ENCODE measurements at regions not wholly inside any gene's neighbourhood (a gene's known extent, or its start where the extent isn't known, plus 50 kb on each side); places are given as distances from the start of the nearest gene placed in this dataset.
A peak's percentile ranks its signal among the peaks of the same experiment; 100 is the strongest.

- no peak for DNase-seq
Measured at GRCh38 chr15:35736150-35736549, 190.2 kb upstream of the DPH6 start.

- no peak for DNase-seq
Measured at GRCh38 chr15:35737441-35737840, 191.5 kb upstream of the DPH6 start.

- no peak for DNase-seq
Measured at GRCh38 chr15:35738370-35738769, 192.4 kb upstream of the DPH6 start.

GRCh38 chr15:35740761-35741160 is 194.8 kb upstream of the DPH6 start:
- no peak for DNase-seq

GRCh38 chr15:35741395-35741794 is 195.4 kb upstream of the DPH6 start:
- DNase-seq, result no peak

GRCh38 chr15:35741881-35742280 is 195.9 kb upstream of the DPH6 start:
- DNase-seq, result no peak

GRCh38 chr15:35743321-35743720 is 197.4 kb upstream of the DPH6 start:
- DNase-seq, result no peak

GRCh38 chr15:35746121-35746520 is 200.2 kb upstream of the DPH6 start:
- no peak for DNase-seq

GRCh38 chr15:35748105-35748504 is 202.1 kb upstream of the DPH6 start:
- DNase-seq, result no peak

- DNase-seq, result no peak
Measured at GRCh38 chr15:35750051-35750450, 204.1 kb upstream of the DPH6 start.

GRCh38 chr15:35751413-35752133 is 205.6 kb upstream of the DPH6 start:
- DNase-seq, result peak in 2 of 6 experiments; percentile 0 to 1

- DNase-seq, result no peak
Measured at GRCh38 chr15:35752134-35752466, 206.1 kb upstream of the DPH6 start.

- no peak for DNase-seq
Measured at GRCh38 chr15:35753486-35753885, 207.5 kb upstream of the DPH6 start.

GRCh38 chr15:35755237-35755802 is 209.4 kb upstream of the DPH6 start:
- no peak for DNase-seq

- DNase-seq, result no peak
Measured at GRCh38 chr15:35756623-35757022, 210.7 kb upstream of the DPH6 start.

GRCh38 chr15:35757361-35757760 is 211.4 kb upstream of the DPH6 start:
- DNase-seq, result no peak

- DNase-seq, result no peak
Measured at GRCh38 chr15:35757765-35758164, 211.8 kb upstream of the DPH6 start.

- no peak for DNase-seq
Measured at GRCh38 chr15:35764661-35765519, 218.9 kb upstream of the DPH6 start.

- no peak for DNase-seq
Measured at GRCh38 chr15:35768949-35769348, 223.0 kb upstream of the DPH6 start.

GRCh38 chr15:35769656-35770055 is 223.7 kb upstream of the DPH6 start:
- DNase-seq, result no peak

GRCh38 chr15:35771746-35772442 is 225.9 kb upstream of the DPH6 start:
- DNase-seq, result no peak

GRCh38 chr15:35774653-35775052 is 228.7 kb upstream of the DPH6 start:
- DNase-seq, result no peak

GRCh38 chr15:35775471-35775870 is 229.5 kb upstream of the DPH6 start:
- DNase-seq, result no peak

GRCh38 chr15:35777061-35777460 is 231.1 kb upstream of the DPH6 start:
- no peak for DNase-seq
